HepG2 (cell line): ENCODE measurements at regions not wholly inside any gene's neighbourhood (a gene's known extent, or its start where the extent isn't known, plus 50 kb on each side); places are given as distances from the start of the nearest gene placed in this dataset.

Experiments
- E2F1 ChIP-seq: sonication (generic); formaldehyde crosslinking; IDR thresholded peaks from 2 replicates; pipeline ENCODE4 v1.5.0; 2020; ENCODE audit warnings: missing genetic modification reagents
- JUND ChIP-seq: sonication (generic); formaldehyde crosslinking; IDR thresholded peaks from 2 replicates; pipeline ENCODE4 v1.8.0; 2022; ENCODE audit warnings: mild to moderate bottlenecking, missing genetic modification reagents
- MAFK ChIP-seq, 2 experiments: IDR thresholded peaks in 1 of 2; conservative IDR thresholded peaks in 1 of 2; 2 replicates each; pipeline ENCODE4 v1.6.1; 2011; ENCODE audit warnings: improper control_type of control experiment in 2 of 2, low read length in 2 of 2
- MAX ChIP-seq: IDR thresholded peaks from 2 replicates; pipeline ENCODE4 v1.6.1; 2012; ENCODE audit warnings: inconsistent platforms
- NFYC ChIP-seq: IDR thresholded peaks from 2 replicates; pipeline ENCODE4 v1.6.1; 2016; ENCODE audit warnings: missing genetic modification reagents, missing compliant biosample characterization
- PHB2 ChIP-seq: fragments of 450-650 bp; IDR thresholded peaks from 2 replicates; pipeline ENCODE4 v1.6.1; 2018; ENCODE audit not compliant: partially characterized antibody
- POLR2A ChIP-seq, 2 experiments: IDR thresholded peaks; 2 replicates each; pipeline ENCODE4 v1.6.1; 2011; ENCODE audit warnings: low read depth in 2 of 2, low read length in 2 of 2, mild to moderate bottlenecking in 1 of 2, moderate library complexity in 1 of 2; ENCODE audit not compliant: insufficient read depth in 1 of 2
- PRDM15 ChIP-seq: sonication (generic); formaldehyde crosslinking; IDR thresholded peaks from 2 replicates; pipeline ENCODE4 v1.4.0; 2020; ENCODE audit warnings: missing genetic modification reagents
- SIN3B ChIP-seq: fragments of 150-350 bp; IDR thresholded peaks from 2 replicates; pipeline ENCODE4 v1.6.1; 2014; ENCODE audit warnings: low read length
- ZBTB49 ChIP-seq: sonication (generic); formaldehyde crosslinking; IDR thresholded peaks from 2 replicates; pipeline ENCODE4 v1.4.0; 2020; ENCODE audit warnings: missing genetic modification reagents, borderline replicate concordance
- ZBTB8A ChIP-seq: sonication (generic); formaldehyde crosslinking; IDR thresholded peaks from 2 replicates; pipeline ENCODE4 v1.4.0; 2020; ENCODE audit warnings: mild to moderate bottlenecking, low read depth, missing genetic modification reagents, borderline replicate concordance
- ZNF256 ChIP-seq: sonication (generic); formaldehyde crosslinking; conservative IDR thresholded peaks from 2 replicates; pipeline ENCODE4 v1.4.0; 2020; ENCODE audit warnings: missing genetic modification reagents
- ZNF501 ChIP-seq: sonication (generic); formaldehyde crosslinking; IDR thresholded peaks from 2 replicates; pipeline ENCODE4 v1.5.1; 2020; ENCODE audit warnings: mild to moderate bottlenecking, moderate library complexity, missing genetic modification reagents
- TF ChIP-seq, protein P1 (sequence below): sonication (generic); formaldehyde crosslinking; IDR thresholded peaks from 2 replicates; pipeline ENCODE4 v1.8.0; 2022; ENCODE audit warnings: missing genetic modification reagents, mild to moderate bottlenecking, moderate library complexity, borderline replicate concordance

DNA sequence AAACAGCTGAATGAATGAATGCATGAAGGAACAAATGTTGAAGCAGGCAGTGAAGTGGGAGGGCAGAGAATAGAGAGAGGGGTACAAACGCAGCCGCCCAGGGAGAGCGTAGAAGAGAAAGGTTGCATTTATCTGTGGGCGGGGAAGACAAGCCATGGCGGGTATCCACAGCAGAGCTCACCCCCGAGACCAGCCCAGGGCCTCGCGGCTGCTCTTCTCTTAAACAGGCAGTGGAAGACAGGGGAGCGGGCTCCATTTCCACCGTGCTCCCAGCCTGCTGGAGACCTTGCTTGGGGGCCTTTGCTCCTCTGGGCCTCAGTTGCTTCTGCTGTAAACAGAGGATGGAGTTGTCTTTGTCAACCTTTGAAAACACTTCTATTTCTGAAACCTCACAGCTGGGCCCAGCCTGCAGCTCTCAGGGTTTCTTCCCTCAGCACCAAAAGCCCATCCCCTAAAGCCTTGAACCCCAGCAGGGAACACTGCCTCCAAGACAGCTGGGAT, 259.5 kb downstream of the UACA start:
- TF ChIP-seq, protein P1, sequence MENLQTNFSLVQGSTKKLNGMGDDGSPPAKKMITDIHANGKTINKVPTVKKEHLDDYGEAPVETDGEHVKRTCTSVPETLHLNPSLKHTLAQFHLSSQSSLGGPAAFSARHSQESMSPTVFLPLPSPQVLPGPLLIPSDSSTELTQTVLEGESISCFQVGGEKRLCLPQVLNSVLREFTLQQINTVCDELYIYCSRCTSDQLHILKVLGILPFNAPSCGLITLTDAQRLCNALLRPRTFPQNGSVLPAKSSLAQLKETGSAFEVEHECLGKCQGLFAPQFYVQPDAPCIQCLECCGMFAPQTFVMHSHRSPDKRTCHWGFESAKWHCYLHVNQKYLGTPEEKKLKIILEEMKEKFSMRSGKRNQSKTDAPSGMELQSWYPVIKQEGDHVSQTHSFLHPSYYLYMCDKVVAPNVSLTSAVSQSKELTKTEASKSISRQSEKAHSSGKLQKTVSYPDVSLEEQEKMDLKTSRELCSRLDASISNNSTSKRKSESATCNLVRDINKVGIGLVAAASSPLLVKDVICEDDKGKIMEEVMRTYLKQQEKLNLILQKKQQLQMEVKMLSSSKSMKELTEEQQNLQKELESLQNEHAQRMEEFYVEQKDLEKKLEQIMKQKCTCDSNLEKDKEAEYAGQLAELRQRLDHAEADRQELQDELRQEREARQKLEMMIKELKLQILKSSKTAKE: no peak
- TF ChIP-seq JUND (CRISPR knock-in tag): no peak
- no peak for TF ChIP-seq MAFK (conservative IDR thresholded peaks at IDR 0.05 in 1 of 2, IDR thresholded peaks at IDR 0.05 in 1 of 2; ENCODE audit: low read length in 2 of 2)
- TF ChIP-seq MAX: no peak
- TF ChIP-seq PRDM15 (CRISPR knock-in tag): no peak
- no peak for TF ChIP-seq NFYC (CRISPR knock-in tag)
- TF ChIP-seq ZNF501 (CRISPR knock-in tag): no peak
- no peak for TF ChIP-seq POLR2A (IDR thresholded peaks at IDR 0.05; ENCODE audit: insufficient read depth in 1 of 2, low read depth in 2 of 2, low read length in 2 of 2)
- TF ChIP-seq SIN3B: no peak
- TF ChIP-seq ZBTB8A (CRISPR knock-in tag): no peak
- no peak for TF ChIP-seq ZBTB49 (CRISPR knock-in tag)
- no peak for TF ChIP-seq E2F1 (CRISPR knock-in tag)
- TF ChIP-seq ZNF256 (CRISPR knock-in tag): no peak
- TF ChIP-seq PHB2: no peak
